ENCODE measurements at regions not wholly inside any gene's neighbourhood (a gene's known extent, or its start where the extent isn't known, plus 50 kb on each side); places are given as distances from the start of the nearest gene placed in this dataset.

- DNase-seq (ENCODE audit: low spot score), result no peak
These were observed 138.3 kb upstream of the NBEA start for GRCh38 chr13:34803756-34804155.

GRCh38 chr13:34805347-34805746 lies 136.7 kb upstream of the NBEA start:
- no peak for DNase-seq (ENCODE audit: low spot score)

GRCh38 chr13:34808649-34809048 lies 133.4 kb upstream of the NBEA start:
- DNase-seq (ENCODE audit: low spot score), result no peak

GRCh38 chr13:34810996-34811395 lies 131.1 kb upstream of the NBEA start:
- no peak for DNase-seq (ENCODE audit: low spot score)

- DNase-seq (ENCODE audit: low spot score), result peak; percentile 11
These were observed 126.5 kb upstream of the NBEA start for GRCh38 chr13:34815526-34815925.

- peak; percentile 90 for DNase-seq (ENCODE audit: low spot score)
These were observed 125.7 kb upstream of the NBEA start for GRCh38 chr13:34816245-34816884.

- DNase-seq (ENCODE audit: low spot score), result peak; percentile 47
These were observed 125.0 kb upstream of the NBEA start for GRCh38 chr13:34816908-34817665.

GRCh38 chr13:34822650-34823049 lies 119.4 kb upstream of the NBEA start:
- DNase-seq (ENCODE audit: low spot score), result peak; percentile 32

- no peak for DNase-seq (ENCODE audit: low spot score)
These were observed 115.6 kb upstream of the NBEA start for GRCh38 chr13:34826432-34826831.

- no peak for DNase-seq (ENCODE audit: low spot score)
These were observed 108.4 kb upstream of the NBEA start for GRCh38 chr13:34833562-34834182.

- DNase-seq (ENCODE audit: low spot score), result no peak
These were observed 99.6 kb upstream of the NBEA start for GRCh38 chr13:34842466-34842865.

- no peak for DNase-seq (ENCODE audit: low spot score)
These were observed 94.3 kb upstream of the NBEA start for GRCh38 chr13:34847766-34848165.

GRCh38 chr13:34849406-34849805 lies 92.7 kb upstream of the NBEA start:
- DNase-seq (ENCODE audit: low spot score), result no peak

GRCh38 chr13:34853161-34853560 lies 88.9 kb upstream of the NBEA start:
- no peak for DNase-seq (ENCODE audit: low spot score)

- DNase-seq (ENCODE audit: low spot score), result no peak
These were observed 84.3 kb upstream of the NBEA start for GRCh38 chr13:34857558-34858325.

- no peak for DNase-seq (ENCODE audit: low spot score)
These were observed 79.8 kb upstream of the NBEA start for GRCh38 chr13:34862311-34862710.

GRCh38 chr13:34862716-34863115 lies 79.4 kb upstream of the NBEA start:
- no peak for DNase-seq (ENCODE audit: low spot score)

GRCh38 chr13:34863360-34864135 lies 78.5 kb upstream of the NBEA start:
- no peak for DNase-seq (ENCODE audit: low spot score)

GRCh38 chr13:34864671-34865070 lies 77.4 kb upstream of the NBEA start:
- no peak for DNase-seq (ENCODE audit: low spot score)

- no peak for DNase-seq (ENCODE audit: low spot score)
These were observed 74.5 kb upstream of the NBEA start for GRCh38 chr13:34867590-34867989.

GRCh38 chr13:34868733-34869132 lies 73.3 kb upstream of the NBEA start:
- no peak for DNase-seq (ENCODE audit: low spot score)
